ENCODE measurements at regions not wholly inside any gene's neighbourhood (a gene's known extent, or its start where the extent isn't known, plus 50 kb on each side); places are given as distances from the start of the nearest gene placed in this dataset.

DNA sequence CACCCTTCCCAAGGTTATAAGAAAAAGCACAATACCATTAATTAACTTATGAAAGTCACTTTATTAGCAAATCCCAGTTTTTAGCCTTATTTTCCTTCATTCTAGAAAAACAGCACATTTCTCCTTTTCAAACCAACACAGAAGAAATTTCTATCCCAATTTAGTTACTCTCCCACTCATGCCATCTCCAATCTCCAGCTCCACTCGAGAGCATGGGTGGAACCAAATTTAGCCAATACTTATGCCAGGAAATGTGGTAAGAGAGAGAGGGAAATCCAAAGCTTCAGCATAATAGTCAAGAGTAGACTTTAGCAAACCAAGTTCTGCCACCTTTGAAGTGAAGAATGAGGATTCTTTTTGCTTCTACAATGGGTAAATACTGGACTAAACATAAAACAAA is 288.8 kb downstream of the KIF2B start:
- TF ChIP-seq, protein P1, sequence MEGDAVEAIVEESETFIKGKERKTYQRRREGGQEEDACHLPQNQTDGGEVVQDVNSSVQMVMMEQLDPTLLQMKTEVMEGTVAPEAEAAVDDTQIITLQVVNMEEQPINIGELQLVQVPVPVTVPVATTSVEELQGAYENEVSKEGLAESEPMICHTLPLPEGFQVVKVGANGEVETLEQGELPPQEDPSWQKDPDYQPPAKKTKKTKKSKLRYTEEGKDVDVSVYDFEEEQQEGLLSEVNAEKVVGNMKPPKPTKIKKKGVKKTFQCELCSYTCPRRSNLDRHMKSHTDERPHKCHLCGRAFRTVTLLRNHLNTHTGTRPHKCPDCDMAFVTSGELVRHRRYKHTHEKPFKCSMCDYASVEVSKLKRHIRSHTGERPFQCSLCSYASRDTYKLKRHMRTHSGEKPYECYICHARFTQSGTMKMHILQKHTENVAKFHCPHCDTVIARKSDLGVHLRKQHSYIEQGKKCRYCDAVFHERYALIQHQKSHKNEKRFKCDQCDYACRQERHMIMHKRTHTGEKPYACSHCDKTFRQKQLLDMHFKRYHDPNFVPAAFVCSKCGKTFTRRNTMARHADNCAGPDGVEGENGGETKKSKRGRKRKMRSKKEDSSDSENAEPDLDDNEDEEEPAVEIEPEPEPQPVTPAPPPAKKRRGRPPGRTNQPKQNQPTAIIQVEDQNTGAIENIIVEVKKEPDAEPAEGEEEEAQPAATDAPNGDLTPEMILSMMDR (IDR thresholded peaks at IDR 0.05 in 2 of 3, conservative IDR thresholded peaks at IDR 0.05 in 1 of 3; ENCODE audit: control insufficient read depth in 2 of 3, extremely low read depth in 1 of 3, insufficient read depth in 1 of 3, low read depth in 3 of 3, low read length in 3 of 3) = no peak
- no peak for TF ChIP-seq MEF2A (IDR thresholded peaks at IDR 0.05; ENCODE audit: insufficient read depth, low read depth, low read length)
- TF ChIP-seq, protein P2, sequence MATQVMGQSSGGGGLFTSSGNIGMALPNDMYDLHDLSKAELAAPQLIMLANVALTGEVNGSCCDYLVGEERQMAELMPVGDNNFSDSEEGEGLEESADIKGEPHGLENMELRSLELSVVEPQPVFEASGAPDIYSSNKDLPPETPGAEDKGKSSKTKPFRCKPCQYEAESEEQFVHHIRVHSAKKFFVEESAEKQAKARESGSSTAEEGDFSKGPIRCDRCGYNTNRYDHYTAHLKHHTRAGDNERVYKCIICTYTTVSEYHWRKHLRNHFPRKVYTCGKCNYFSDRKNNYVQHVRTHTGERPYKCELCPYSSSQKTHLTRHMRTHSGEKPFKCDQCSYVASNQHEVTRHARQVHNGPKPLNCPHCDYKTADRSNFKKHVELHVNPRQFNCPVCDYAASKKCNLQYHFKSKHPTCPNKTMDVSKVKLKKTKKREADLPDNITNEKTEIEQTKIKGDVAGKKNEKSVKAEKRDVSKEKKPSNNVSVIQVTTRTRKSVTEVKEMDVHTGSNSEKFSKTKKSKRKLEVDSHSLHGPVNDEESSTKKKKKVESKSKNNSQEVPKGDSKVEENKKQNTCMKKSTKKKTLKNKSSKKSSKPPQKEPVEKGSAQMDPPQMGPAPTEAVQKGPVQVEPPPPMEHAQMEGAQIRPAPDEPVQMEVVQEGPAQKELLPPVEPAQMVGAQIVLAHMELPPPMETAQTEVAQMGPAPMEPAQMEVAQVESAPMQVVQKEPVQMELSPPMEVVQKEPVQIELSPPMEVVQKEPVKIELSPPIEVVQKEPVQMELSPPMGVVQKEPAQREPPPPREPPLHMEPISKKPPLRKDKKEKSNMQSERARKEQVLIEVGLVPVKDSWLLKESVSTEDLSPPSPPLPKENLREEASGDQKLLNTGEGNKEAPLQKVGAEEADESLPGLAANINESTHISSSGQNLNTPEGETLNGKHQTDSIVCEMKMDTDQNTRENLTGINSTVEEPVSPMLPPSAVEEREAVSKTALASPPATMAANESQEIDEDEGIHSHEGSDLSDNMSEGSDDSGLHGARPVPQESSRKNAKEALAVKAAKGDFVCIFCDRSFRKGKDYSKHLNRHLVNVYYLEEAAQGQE (IDR thresholded peaks at IDR 0.05; ENCODE audit: low read depth, low read length) = no peak
- TF ChIP-seq, protein P3, sequence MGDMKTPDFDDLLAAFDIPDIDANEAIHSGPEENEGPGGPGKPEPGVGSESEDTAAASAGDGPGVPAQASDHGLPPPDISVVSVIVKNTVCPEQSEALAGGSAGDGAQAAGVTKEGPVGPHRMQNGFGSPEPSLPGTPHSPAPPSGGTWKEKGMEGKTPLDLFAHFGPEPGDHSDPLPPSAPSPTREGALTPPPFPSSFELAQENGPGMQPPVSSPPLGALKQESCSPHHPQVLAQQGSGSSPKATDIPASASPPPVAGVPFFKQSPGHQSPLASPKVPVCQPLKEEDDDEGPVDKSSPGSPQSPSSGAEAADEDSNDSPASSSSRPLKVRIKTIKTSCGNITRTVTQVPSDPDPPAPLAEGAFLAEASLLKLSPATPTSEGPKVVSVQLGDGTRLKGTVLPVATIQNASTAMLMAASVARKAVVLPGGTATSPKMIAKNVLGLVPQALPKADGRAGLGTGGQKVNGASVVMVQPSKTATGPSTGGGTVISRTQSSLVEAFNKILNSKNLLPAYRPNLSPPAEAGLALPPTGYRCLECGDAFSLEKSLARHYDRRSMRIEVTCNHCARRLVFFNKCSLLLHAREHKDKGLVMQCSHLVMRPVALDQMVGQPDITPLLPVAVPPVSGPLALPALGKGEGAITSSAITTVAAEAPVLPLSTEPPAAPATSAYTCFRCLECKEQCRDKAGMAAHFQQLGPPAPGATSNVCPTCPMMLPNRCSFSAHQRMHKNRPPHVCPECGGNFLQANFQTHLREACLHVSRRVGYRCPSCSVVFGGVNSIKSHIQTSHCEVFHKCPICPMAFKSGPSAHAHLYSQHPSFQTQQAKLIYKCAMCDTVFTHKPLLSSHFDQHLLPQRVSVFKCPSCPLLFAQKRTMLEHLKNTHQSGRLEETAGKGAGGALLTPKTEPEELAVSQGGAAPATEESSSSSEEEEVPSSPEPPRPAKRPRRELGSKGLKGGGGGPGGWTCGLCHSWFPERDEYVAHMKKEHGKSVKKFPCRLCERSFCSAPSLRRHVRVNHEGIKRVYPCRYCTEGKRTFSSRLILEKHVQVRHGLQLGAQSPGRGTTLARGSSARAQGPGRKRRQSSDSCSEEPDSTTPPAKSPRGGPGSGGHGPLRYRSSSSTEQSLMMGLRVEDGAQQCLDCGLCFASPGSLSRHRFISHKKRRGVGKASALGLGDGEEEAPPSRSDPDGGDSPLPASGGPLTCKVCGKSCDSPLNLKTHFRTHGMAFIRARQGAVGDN (IDR thresholded peaks at IDR 0.05) = no peak
- no peak for TF ChIP-seq POLR2A (IDR thresholded peaks at IDR 0.05; ENCODE audit: low read depth, low read length)
- TF ChIP-seq BACH1 (IDR thresholded peaks at IDR 0.05; ENCODE audit: borderline replicate concordance) = no peak

Measured in GM12878 (cell line).